NCI-H2196 treated with DMSO at 0.1 percent for 48 hours (cell line): ENCODE measurements at regions not wholly inside any gene's neighbourhood (a gene's known extent, or its start where the extent isn't known, plus 50 kb on each side); places are given as distances from the start of the nearest gene placed in this dataset.
"Not testable (repeated sequence)": the region's sequence is repeated elsewhere in the genome, so short reads cannot be mapped to it uniquely, and the experiment has no call there.

ENCODE experiments used
- DNase-seq: peaks from one replicate; lab custom pipeline; 2025; ENCODE audit not compliant: unreplicated experiment; lab: John Stamatoyannopoulos, UW

DNA sequence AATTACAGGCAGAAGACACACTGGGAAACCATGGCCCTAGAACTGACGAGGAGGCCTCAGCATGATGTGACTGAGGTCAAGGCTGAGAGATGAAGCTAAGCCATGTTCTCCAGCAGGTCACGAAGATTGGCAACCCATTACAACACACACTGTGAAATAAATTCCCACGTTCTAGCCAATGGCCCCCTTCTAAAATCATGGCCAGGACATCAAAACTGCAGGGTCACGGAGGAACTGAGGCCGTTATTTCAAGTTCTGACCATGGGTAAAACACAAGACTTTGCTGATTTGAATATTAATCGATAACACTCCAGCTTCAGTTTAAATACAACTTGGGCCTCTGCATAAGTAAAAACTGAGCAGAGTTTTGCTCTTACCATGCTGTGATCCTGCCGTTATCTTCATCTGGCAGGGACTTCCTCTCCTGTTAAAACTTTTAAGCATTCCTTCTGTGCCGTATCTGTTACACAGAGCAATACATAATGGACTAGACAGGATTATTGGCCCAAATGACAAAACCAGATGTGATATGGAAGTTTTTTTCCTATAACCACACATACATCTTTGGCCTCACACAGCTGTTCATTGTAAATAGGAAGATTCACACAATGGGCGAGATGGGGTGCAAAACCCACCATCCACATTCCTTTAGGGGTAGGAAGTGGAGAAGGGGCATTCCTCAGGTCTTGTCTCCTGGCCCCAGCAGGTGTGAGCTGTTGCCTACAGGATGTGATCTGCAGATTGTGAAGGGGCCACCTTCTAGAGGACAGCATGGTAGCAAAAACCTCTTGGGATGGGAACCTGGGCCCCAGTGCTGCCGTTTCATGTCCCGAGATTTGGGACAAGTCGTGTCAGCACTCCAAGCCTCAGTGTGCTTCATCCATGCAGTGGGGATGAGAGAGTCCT is 207.4 kb downstream of the OPA1 start:
- no peak for DNase-seq

- DNase-seq: no peak
Observed at GRCh38 chr3:193801097-193801496, 208.1 kb downstream of the OPA1 start.

GRCh38 chr3:193803288-193803687 is 210.3 kb downstream of the OPA1 start:
- no peak for DNase-seq

- peak; percentile 91 for DNase-seq
Observed at GRCh38 chr3:193805448-193805847, 212.4 kb downstream of the OPA1 start.

GRCh38 chr3:193808317-193808716 is 215.3 kb downstream of the OPA1 start:
- DNase-seq: no peak

DNA sequence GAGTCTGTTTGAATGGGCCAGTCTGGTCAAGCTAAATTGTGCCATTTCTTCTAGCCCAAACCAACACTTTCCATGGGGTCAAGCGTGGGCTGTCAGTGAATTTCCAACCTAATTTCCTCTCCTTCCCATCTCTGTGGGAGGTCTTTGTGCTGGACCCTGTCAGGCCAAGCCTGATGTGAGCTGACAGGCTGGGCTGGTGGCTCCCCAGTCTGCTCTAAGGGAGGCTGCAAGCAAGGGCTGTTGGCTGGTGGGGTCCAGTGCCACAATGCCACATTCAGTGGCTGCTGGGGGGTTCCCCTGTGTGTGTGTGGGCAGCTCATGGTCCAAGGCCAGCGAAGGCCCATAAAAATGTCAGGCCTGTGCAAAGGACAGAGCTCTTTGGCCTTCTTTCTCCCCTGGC is 216.1 kb downstream of the OPA1 start:
- DNase-seq: no peak

GRCh38 chr3:193812078-193812725 is 219.2 kb downstream of the OPA1 start:
- no peak for DNase-seq

DNA sequence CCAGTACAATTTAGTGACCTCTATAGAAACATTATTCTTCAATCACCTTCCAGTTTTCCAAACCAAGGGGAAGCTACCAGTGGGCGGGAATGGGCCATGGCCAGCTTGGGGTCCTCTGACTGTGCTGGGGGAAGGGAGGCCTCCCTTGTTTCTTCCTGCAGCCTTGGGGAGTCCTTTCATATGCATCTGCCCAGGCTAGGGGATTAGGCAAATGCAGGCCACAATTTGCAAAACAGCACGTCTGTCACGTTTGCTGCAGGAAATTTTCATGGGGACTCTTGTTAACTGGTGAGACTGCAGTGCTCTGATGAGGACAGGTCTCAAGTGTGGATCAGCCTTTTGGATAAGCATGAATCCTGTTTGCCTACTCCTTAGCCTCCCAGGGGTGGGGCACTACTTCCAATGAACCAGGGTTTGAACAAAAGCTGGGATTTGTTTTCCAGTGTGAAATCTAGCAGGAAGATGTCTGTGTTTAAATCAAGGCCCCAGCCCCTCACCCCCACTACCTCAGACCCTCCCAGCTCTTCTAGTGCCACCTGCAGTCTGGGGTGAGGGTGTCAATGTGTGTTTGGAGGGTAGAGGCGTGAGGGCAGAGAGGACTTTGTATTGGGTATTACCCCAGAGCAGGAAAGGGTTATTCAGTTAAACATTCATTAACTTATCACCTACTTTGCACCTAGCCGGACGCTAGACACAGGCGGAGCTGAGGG is 219.9 kb downstream of the OPA1 start:
- DNase-seq: no peak

- no peak for DNase-seq
Observed at GRCh38 chr3:193813501-193813830, 220.5 kb downstream of the OPA1 start.

GRCh38 chr3:193814166-193814892 is 221.3 kb downstream of the OPA1 start:
- no peak for DNase-seq

GRCh38 chr3:193815246-193816027 is 222.4 kb downstream of the OPA1 start:
- no peak for DNase-seq

DNA sequence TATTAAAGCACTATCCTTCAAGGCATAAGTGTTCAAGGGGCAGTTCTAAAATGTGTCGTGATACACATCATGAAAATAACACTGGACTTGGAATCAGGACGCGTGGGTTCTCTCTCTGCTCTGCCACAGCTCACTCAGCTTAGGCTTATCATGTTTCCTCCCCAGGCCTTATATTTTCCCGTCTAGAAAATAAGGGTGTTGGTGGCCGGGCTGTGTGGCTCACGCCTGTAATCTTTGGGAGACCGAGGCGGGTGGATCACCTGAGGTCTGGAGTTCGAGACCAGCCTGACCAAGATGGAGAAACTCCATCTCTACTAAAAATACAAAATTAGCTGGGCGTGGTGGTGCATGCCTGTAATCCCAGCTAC is 223.0 kb downstream of the OPA1 start:
- DNase-seq: no peak

DNA sequence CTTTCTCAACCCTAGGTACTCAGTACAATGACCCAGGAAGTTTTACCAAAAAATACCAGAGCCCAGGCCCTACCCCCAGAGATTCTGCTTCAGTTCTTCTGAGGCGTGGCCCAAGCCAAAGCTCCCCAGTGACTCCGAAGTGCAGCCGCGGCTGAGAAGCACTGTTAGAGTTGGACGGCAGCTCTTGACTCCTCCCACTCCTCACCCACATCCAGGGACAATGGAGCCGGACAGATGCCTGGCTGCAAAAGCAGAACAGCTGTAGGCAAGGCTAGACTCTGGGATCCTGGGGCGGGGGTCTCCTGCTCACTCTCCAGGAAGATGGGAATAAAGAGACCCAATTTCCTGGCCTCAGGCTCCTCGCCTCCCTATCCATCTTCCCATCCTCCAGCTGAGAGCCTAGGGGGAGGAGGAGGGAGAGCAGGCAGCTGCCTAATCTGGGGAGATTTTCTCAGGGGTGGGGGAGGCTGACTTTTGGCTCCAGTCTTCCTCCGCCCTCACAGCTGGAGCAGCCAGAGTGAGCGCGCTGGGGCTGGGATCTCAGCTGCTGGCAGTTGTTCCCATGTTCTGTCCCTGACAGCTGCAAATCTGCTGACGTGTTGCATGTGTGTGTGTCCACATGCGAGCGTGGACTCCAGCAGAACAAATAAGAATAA is 223.8 kb downstream of the OPA1 start:
- peak; percentile 96 for DNase-seq

- DNase-seq: no peak
Observed at GRCh38 chr3:193819117-193820010, 226.4 kb downstream of the OPA1 start.

DNA sequence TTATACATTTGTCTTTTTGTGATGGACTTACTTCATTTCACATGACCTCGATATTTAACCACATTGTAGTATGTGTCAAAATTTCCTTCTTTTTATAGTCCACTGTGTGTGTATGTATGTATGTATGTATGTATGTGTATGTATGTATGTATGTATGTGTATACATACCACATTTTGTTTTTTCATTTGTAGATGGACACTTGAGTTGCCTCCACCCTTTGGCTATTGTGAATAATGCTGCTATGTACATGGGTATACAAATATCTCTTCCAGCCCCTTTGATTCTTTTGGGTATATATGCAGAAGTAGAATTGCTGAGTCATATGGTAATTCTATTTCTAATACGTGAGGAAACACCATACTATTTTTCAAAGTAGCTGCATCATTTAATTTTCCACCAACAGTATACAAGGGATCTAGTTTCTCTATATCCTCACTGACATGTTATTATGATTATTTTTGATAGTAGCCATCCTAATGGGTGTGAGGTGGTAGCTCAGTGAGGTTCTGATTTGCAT is 228.2 kb downstream of the OPA1 start:
- DNase-seq: no peak

GRCh38 chr3:193822492-193823212 is 229.6 kb downstream of the OPA1 start:
- no peak for DNase-seq

DNA sequence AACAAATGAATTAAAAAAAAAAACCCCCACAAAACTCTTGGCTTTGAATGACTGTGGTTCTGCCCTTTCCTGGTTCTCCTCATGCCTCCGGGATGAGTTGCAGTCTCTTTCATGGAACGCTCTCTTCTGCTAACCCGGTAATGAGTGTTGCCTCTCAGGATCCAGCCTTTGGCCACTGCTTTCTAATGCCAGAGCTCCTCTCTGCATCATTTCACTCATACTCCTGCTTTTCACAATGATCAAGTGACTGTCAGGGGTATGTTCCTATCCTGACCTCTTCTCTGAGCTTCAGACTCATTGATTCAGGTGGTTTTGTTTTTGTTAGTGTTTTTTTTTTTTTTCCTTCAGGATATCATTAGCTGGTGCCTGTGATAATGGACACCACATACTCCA is 230.2 kb downstream of the OPA1 start:
- not testable (repeated sequence) for DNase-seq

DNA sequence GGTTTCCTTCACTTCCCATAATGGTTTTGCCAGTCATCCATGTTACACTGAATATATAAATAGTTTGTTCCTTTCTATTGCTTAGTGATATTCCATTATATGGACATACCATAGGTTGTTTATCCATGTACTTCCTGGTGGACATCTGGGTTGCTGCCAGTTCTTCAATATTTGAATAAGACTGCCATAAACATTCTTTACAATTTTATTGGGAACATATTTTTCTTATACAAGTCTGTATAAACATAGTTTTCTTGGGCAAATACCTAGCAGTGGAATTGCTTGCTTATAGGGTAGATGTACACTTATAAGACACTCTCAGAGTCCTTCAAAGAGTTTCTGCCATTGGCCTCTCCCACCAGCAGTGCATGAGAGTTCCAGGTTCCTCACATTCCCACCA is 231.4 kb downstream of the OPA1 start:
- DNase-seq: no peak
